ENCODE measurements at regions not wholly inside any gene's neighbourhood (a gene's known extent, or its start where the extent isn't known, plus 50 kb on each side); places are given as distances from the start of the nearest gene placed in this dataset.

- Mint-ChIP-seq H3K9me3 (0 out of 3 replicates have a peak, but pooled peaks cover 5% of the 10 kb centered on the region), H3K36me3 (ENCODE audit: low read depth) (no peaks in the 10 kb centered on the region; the same call in 2 of the 3 replicates), H3K27me3 (ENCODE audit: insufficient read depth, low read depth, poor library complexity) (no peaks in the 10 kb centered on the region), H3K4me3 (no peak overlapping the region), H3K27ac (no peak overlapping the region), H3K4me1 (no peaks in the 10 kb centered on the region)
- H4K20me1 ChIP-seq (replicated peaks; ENCODE audit: insufficient read depth), result no peaks in the 10 kb centered on the region
- H3K4me2 ChIP-seq, result no peak overlapping the region
- H3F3A ChIP-seq (replicated peaks; ENCODE audit: low read depth), result no peaks in the 10 kb centered on the region
- no peaks in the 10 kb centered on the region for H3K36me3 ChIP-seq (ENCODE audit: insufficient read depth)
- H3K9me2 ChIP-seq (ENCODE audit: insufficient read depth), result peaks cover 4% of the 10 kb centered on the region; the same call in 1 of the 2 replicates
- H3K79me2 ChIP-seq (replicated peaks; ENCODE audit: insufficient read depth), result no peaks in the 10 kb centered on the region
- H2AFZ ChIP-seq, result no peak overlapping the region
- no peaks in the 10 kb centered on the region for H3K27me3 ChIP-seq (ENCODE audit: insufficient read depth)
- H3K4me1 ChIP-seq (ENCODE audit: insufficient read depth), result no peaks in the 10 kb centered on the region
- no peak for ATAC-seq
- TF ChIP-seq ZNF114 (CRISPR knock-in tag; IDR thresholded peaks at IDR 0.05), result no peak
- no peak for TF ChIP-seq ETS1 (IDR thresholded peaks at IDR 0.05)
- H3K27ac ChIP-seq (ENCODE audit: low read depth), result no peak overlapping the region
- H3K4me3 ChIP-seq, result no peak overlapping the region
- no peak for DNase-seq (ENCODE audit: low spot score)
Observed at GRCh38 chr17:63304704-63305261, 141.3 kb downstream of the CYB561 start.

- no peak overlapping the region for H3K27ac ChIP-seq (ENCODE audit: low read depth)
- Mint-ChIP-seq H3K27me3 (ENCODE audit: insufficient read depth, low read depth, poor library complexity) (no peaks in the 10 kb centered on the region), H3K9me3 (0 out of 3 replicates have a peak, but pooled peaks cover 5% of the 10 kb centered on the region), H3K4me3 (no peak overlapping the region), H3K4me1 (no peaks in the 10 kb centered on the region), H3K27ac (no peak overlapping the region), H3K36me3 (ENCODE audit: low read depth) (no peaks in the 10 kb centered on the region; the same call in 2 of the 3 replicates)
- TF ChIP-seq STAT1 (IDR thresholded peaks at IDR 0.05; ENCODE audit: unreplicated experiment), result no peak
- TF ChIP-seq ZNF114 (CRISPR knock-in tag; IDR thresholded peaks at IDR 0.05), result no peak
- no peak for TF ChIP-seq NANOG (IDR thresholded peaks at IDR 0.05; ENCODE audit: borderline replicate concordance)
- TF ChIP-seq ZNF462 (CRISPR knock-in tag; IDR thresholded peaks at IDR 0.05), result no peak
- TF ChIP-seq, protein P1, sequence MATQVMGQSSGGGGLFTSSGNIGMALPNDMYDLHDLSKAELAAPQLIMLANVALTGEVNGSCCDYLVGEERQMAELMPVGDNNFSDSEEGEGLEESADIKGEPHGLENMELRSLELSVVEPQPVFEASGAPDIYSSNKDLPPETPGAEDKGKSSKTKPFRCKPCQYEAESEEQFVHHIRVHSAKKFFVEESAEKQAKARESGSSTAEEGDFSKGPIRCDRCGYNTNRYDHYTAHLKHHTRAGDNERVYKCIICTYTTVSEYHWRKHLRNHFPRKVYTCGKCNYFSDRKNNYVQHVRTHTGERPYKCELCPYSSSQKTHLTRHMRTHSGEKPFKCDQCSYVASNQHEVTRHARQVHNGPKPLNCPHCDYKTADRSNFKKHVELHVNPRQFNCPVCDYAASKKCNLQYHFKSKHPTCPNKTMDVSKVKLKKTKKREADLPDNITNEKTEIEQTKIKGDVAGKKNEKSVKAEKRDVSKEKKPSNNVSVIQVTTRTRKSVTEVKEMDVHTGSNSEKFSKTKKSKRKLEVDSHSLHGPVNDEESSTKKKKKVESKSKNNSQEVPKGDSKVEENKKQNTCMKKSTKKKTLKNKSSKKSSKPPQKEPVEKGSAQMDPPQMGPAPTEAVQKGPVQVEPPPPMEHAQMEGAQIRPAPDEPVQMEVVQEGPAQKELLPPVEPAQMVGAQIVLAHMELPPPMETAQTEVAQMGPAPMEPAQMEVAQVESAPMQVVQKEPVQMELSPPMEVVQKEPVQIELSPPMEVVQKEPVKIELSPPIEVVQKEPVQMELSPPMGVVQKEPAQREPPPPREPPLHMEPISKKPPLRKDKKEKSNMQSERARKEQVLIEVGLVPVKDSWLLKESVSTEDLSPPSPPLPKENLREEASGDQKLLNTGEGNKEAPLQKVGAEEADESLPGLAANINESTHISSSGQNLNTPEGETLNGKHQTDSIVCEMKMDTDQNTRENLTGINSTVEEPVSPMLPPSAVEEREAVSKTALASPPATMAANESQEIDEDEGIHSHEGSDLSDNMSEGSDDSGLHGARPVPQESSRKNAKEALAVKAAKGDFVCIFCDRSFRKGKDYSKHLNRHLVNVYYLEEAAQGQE (IDR thresholded peaks at IDR 0.05; ENCODE audit: unreplicated experiment), result no peak
- H3K4me3 ChIP-seq, result no peak overlapping the region
- H2AFZ ChIP-seq, result no peak overlapping the region
- peaks cover 4% of the 10 kb centered on the region; the same call in 1 of the 2 replicates for H3K9me2 ChIP-seq (ENCODE audit: insufficient read depth)
- ATAC-seq (no peak), DNase-seq (ENCODE audit: low spot score) (no peak)
- H3K4me1 ChIP-seq (ENCODE audit: insufficient read depth), result no peaks in the 10 kb centered on the region
- H3F3A ChIP-seq (replicated peaks; ENCODE audit: low read depth), result no peaks in the 10 kb centered on the region
- H4K20me1 ChIP-seq (replicated peaks; ENCODE audit: insufficient read depth), result no peaks in the 10 kb centered on the region
- H3K36me3 ChIP-seq (ENCODE audit: insufficient read depth), result no peaks in the 10 kb centered on the region
- no peaks in the 10 kb centered on the region for H3K27me3 ChIP-seq (ENCODE audit: insufficient read depth)
- no peaks in the 10 kb centered on the region for H3K79me2 ChIP-seq (replicated peaks; ENCODE audit: insufficient read depth)
- no peak overlapping the region for H3K4me2 ChIP-seq
Observed at GRCh38 chr17:63305857-63306256, 140.2 kb downstream of the CYB561 start.
